DOHH2 (cell line): ENCODE measurements at regions not wholly inside any gene's neighbourhood (a gene's known extent, or its start where the extent isn't known, plus 50 kb on each side); places are given as distances from the start of the nearest gene placed in this dataset.

Source experiments
- H3F3A ChIP-seq: fragments of 200-600 bp; sonication (generic), shearing (Covaris generic); 2 replicates; pipeline ENCODE4 v1.6.0; 2016; ENCODE audit warnings: antibody characterized with exemption, mild to moderate bottlenecking; ENCODE audit not compliant: control insufficient read depth, insufficient read depth
- H3K27ac ChIP-seq: fragments of 200-600 bp; sonication (generic); 2 replicates; pipeline ENCODE4 v1.5.1; 2014; ENCODE audit warnings: low read depth, mild to moderate bottlenecking, low read length, moderate library complexity
- H3K27me3 ChIP-seq: fragments of 200-600 bp; sonication (generic); 2 replicates; pipeline ENCODE4 v1.6.1; 2014; ENCODE audit warnings: mild to moderate bottlenecking, low read length, mixed read lengths; ENCODE audit not compliant: control insufficient read depth
- H3K36me3 ChIP-seq: fragments of 200-600 bp; sonication (generic); 2 replicates; pipeline ENCODE4 v1.6.1; 2014; ENCODE audit warnings: mild to moderate bottlenecking, low read length, moderate library complexity, mixed read lengths; ENCODE audit not compliant: control insufficient read depth
- H3K4me1 ChIP-seq: fragments of 200-600 bp; sonication (generic); 2 replicates; pipeline ENCODE4 v1.6.1; 2014; ENCODE audit warnings: mild to moderate bottlenecking, low read length, mixed read lengths; ENCODE audit not compliant: control insufficient read depth
- H3K4me2 ChIP-seq: fragments of 200-600 bp; sonication (generic); 2 replicates; pipeline ENCODE4 v1.6.0; 2014; ENCODE audit warnings: mild to moderate bottlenecking, low read length, moderate library complexity
- H3K4me3 ChIP-seq: fragments of 200-600 bp; sonication (generic); 2 replicates; pipeline ENCODE4 v1.5.1; 2014; ENCODE audit warnings: mild to moderate bottlenecking, low read length, mixed read lengths
- H3K79me2 ChIP-seq: fragments of 200-600 bp; sonication (generic); 2 replicates; pipeline ENCODE4 v1.6.1; 2014; ENCODE audit warnings: mild to moderate bottlenecking, low read length, mixed read lengths; ENCODE audit not compliant: control insufficient read depth
- H3K9me2 ChIP-seq: fragments of 200-600 bp; sonication (generic); replicated peaks from 2 replicates; pipeline ENCODE4 v1.6.1; 2014; ENCODE audit warnings: mild to moderate bottlenecking, low read length, mixed read lengths; ENCODE audit not compliant: control insufficient read depth
- H3K9me3 ChIP-seq: fragments of 200-600 bp; sonication (generic); 2 replicates; pipeline ENCODE4 v1.6.1; 2014; ENCODE audit warnings: antibody characterized with exemption, low read length, mixed read lengths; ENCODE audit not compliant: control insufficient read depth, insufficient read depth
- H4K20me1 ChIP-seq: fragments of 200-600 bp; sonication (generic); 2 replicates; pipeline ENCODE4 v1.6.0; 2014; ENCODE audit warnings: low read depth, mild to moderate bottlenecking, antibody characterized with exemption, low read length, moderate library complexity; ENCODE audit not compliant: control insufficient read depth, insufficient read depth
- CTCF ChIP-seq: fragments of 200-600 bp; sonication (generic); IDR thresholded peaks from one replicate; pipeline ENCODE4 v1.5.1; 2014; ENCODE audit warnings: antibody characterized with exemption, mild to moderate bottlenecking, low read depth, low read length; ENCODE audit not compliant: poor library complexity, severe bottlenecking
- EZH2phosphoT487 ChIP-seq: fragments of 200-600 bp; sonication (generic); IDR thresholded peaks from 2 replicates; pipeline ENCODE4 v1.6.1; 2017; ENCODE audit warnings: borderline replicate concordance, mild to moderate bottlenecking, antibody characterized with exemption, low read length, moderate library complexity, mixed read lengths

GRCh38 chr10:2414039-2414438 is 653.3 kb upstream of the PFKP start:
- no peak overlapping the region for H3K4me3 ChIP-seq
- no peaks in the 10 kb centered on the region for H3K27me3 ChIP-seq
- TF ChIP-seq CTCF: no peak
- no peaks in the 10 kb centered on the region for H3K36me3 ChIP-seq
- H3K4me1 ChIP-seq: no peaks in the 10 kb centered on the region
- H3K9me3 ChIP-seq: no peaks in the 10 kb centered on the region
- H3K79me2 ChIP-seq: no peaks in the 10 kb centered on the region
- H3K27ac ChIP-seq: no peak overlapping the region
- H3F3A ChIP-seq: no peaks in the 10 kb centered on the region
- no peaks in the 10 kb centered on the region for H4K20me1 ChIP-seq
- no peak overlapping the region for H3K4me2 ChIP-seq
- H3K9me2 ChIP-seq: no peaks in the 10 kb centered on the region; the same call in 1 of the 2 replicates

GRCh38 chr10:2410049-2410448 is 657.3 kb upstream of the PFKP start:
- Histone ChIP-seq H3K4me1 (no peaks in the 10 kb centered on the region), H3K4me3 (no peak overlapping the region), H3K9me2 (no peaks in the 10 kb centered on the region; the same call in 1 of the 2 replicates), H3K4me2 (no peak overlapping the region), H3F3A (no peaks in the 10 kb centered on the region), H3K27me3 (no peaks in the 10 kb centered on the region), H3K27ac (no peak overlapping the region), H3K79me2 (no peaks in the 10 kb centered on the region), H3K9me3 (no peaks in the 10 kb centered on the region), H3K36me3 (no peaks in the 10 kb centered on the region), H4K20me1 (no peaks in the 10 kb centered on the region)
- TF ChIP-seq EZH2phosphoT487 (no peak), CTCF (no peak)

- Histone ChIP-seq H3K4me3 (no peak overlapping the region), H3K27me3 (no peaks in the 10 kb centered on the region), H3K4me2 (no peak overlapping the region), H4K20me1 (no peaks in the 10 kb centered on the region), H3K79me2 (no peaks in the 10 kb centered on the region), H3K9me3 (no peaks in the 10 kb centered on the region), H3K9me2 (no peaks in the 10 kb centered on the region), H3K36me3 (no peaks in the 10 kb centered on the region), H3K4me1 (no peaks in the 10 kb centered on the region), H3F3A (no peaks in the 10 kb centered on the region), H3K27ac (no peak overlapping the region)
- no peak for TF ChIP-seq EZH2phosphoT487
- no peak for TF ChIP-seq CTCF
Measured at GRCh38 chr10:2401459-2401858, 664.1 kb upstream of the ADARB2 start.

- Histone ChIP-seq H3K27ac (no peak overlapping the region), H3K9me3 (no peaks in the 10 kb centered on the region), H3F3A (no peaks in the 10 kb centered on the region), H3K9me2 (no peaks in the 10 kb centered on the region), H3K4me2 (no peak overlapping the region), H3K4me3 (no peak overlapping the region), H3K4me1 (no peaks in the 10 kb centered on the region), H4K20me1 (no peaks in the 10 kb centered on the region), H3K36me3 (no peaks in the 10 kb centered on the region), H3K79me2 (no peaks in the 10 kb centered on the region), H3K27me3 (no peaks in the 10 kb centered on the region)
- TF ChIP-seq EZH2phosphoT487: no peak
- TF ChIP-seq CTCF: no peak
Measured at GRCh38 chr10:2399482-2399881, 662.2 kb upstream of the ADARB2 start.
